Ishikawa (cell line): ENCODE measurements at regions not wholly inside any gene's neighbourhood (a gene's known extent, or its start where the extent isn't known, plus 50 kb on each side); places are given as distances from the start of the nearest gene placed in this dataset.

Source experiments
- CEBPB ChIP-seq: IDR thresholded peaks from 2 replicates; pipeline ENCODE4 v1.6.1; 2012
- CREB1 ChIP-seq: IDR thresholded peaks from 2 replicates; pipeline ENCODE4 v1.6.1; 2012; ENCODE audit warnings: low read depth
- EGR1 ChIP-seq: IDR thresholded peaks from 2 replicates; pipeline ENCODE4 v1.6.1; 2012
- EP300 ChIP-seq: IDR thresholded peaks from 2 replicates; pipeline ENCODE4 v1.6.1; 2012; ENCODE audit warnings: borderline replicate concordance
- FOXM1 ChIP-seq: IDR thresholded peaks from 2 replicates; pipeline ENCODE4 v1.6.1; 2012; ENCODE audit warnings: low read depth, borderline replicate concordance
- MAX ChIP-seq: IDR thresholded peaks from 2 replicates; pipeline ENCODE4 v1.6.1; 2012
- NFIC ChIP-seq: IDR thresholded peaks from 2 replicates; pipeline ENCODE4 v1.6.1; 2012
- RAD21 ChIP-seq: IDR thresholded peaks from 2 replicates; pipeline ENCODE4 v1.6.1; 2012; ENCODE audit warnings: low read depth
- REST ChIP-seq: IDR thresholded peaks from 2 replicates; pipeline ENCODE4 v1.6.1; 2012; ENCODE audit warnings: low read depth, mild to moderate bottlenecking
- TAF1 ChIP-seq: IDR thresholded peaks from 2 replicates; pipeline ENCODE4 v1.6.1; 2012; ENCODE audit warnings: low read depth, mild to moderate bottlenecking
- TCF12 ChIP-seq: IDR thresholded peaks from 2 replicates; pipeline ENCODE4 v1.6.1; 2012; ENCODE audit warnings: low read depth
- TEAD4 ChIP-seq: IDR thresholded peaks from 2 replicates; pipeline ENCODE4 v1.6.1; 2012
- YY1 ChIP-seq: IDR thresholded peaks from 2 replicates; pipeline ENCODE4 v1.6.1; 2012; ENCODE audit warnings: low read depth
- ZBTB7A ChIP-seq: IDR thresholded peaks from 2 replicates; pipeline ENCODE4 v1.6.1; 2012; ENCODE audit warnings: low read depth
- TF ChIP-seq, protein P1 (sequence below): IDR thresholded peaks from 2 replicates; pipeline ENCODE4 v1.6.1; 2012

DNA sequence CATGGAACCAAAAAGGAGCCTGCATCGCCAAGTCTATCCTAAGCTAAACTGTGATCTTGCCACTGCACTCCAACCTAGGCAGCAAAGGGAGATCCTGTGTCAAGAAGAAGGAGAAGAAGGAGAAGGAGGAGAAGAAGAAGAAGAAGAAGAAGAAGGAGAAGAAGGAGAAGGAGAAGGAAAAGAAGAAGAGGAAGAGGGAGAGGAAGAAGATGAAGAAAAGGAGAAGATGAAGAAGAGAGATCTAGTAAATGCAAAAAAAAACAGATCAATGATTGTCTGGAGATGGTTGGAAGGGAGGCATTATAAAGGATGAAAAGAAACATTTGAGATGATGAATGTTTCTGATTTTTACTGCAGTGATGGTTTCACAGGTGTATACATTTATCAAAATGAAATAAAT lies 1629.0 kb upstream of the PIK3C3 start:
- TF ChIP-seq CREB1 (no peak), TCF12 (no peak), ZBTB7A (no peak), RAD21 (no peak), TAF1 (no peak), FOXM1 (no peak), CEBPB (no peak), EP300 (no peak), MAX (no peak), YY1 (no peak), NFIC (no peak), TEAD4 (no peak), REST (no peak), EGR1 (no peak)
- TF ChIP-seq, protein P1, sequence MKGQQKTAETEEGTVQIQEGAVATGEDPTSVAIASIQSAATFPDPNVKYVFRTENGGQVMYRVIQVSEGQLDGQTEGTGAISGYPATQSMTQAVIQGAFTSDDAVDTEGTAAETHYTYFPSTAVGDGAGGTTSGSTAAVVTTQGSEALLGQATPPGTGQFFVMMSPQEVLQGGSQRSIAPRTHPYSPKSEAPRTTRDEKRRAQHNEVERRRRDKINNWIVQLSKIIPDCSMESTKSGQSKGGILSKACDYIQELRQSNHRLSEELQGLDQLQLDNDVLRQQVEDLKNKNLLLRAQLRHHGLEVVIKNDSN, result no peak

DNA sequence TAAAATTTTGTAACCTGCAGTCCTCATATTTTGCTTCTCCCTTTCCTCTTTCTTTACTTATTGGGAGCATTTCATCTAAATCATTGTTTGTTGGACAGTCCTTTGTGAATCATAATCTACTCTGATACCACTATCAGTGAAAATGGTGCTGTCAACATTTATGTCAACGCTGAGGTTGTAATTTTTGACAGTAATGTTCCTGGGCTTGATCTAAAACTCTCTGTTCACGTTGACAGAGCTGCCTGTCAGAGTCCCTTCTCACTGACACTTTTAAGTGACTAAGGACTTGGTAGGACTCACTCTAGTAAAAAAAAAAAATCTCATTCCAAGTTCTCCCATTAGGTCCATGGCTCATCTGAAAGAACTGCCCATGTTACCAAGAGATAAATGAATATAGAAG lies 1640.8 kb upstream of the PIK3C3 start:
- TF ChIP-seq REST (no peak), MAX (no peak), NFIC (no peak), RAD21 (no peak), YY1 (no peak), TCF12 (no peak), ZBTB7A (no peak), EP300 (no peak), TEAD4 (no peak), FOXM1 (no peak), TAF1 (no peak)
- TF ChIP-seq, protein P1, result no peak

- TF ChIP-seq ZBTB7A (no peak), CEBPB (no peak), CREB1 (no peak), MAX (no peak), REST (no peak)
Observed at GRCh38 chr18:40313030-40313642, 1641.9 kb upstream of the PIK3C3 start.

- TF ChIP-seq EP300 (no peak), NFIC (no peak), REST (no peak), FOXM1 (no peak), RAD21 (no peak), CEBPB (no peak), YY1 (no peak), TCF12 (no peak), ZBTB7A (no peak), MAX (no peak)
- TF ChIP-seq, protein P1, result no peak
Observed at GRCh38 chr18:40307627-40308026, 1647.4 kb upstream of the PIK3C3 start.
